ENCODE measurements at regions not wholly inside any gene's neighbourhood (a gene's known extent, or its start where the extent isn't known, plus 50 kb on each side); places are given as distances from the start of the nearest gene placed in this dataset.

GRCh38 chr18:59060551-59060950 is 79.1 kb upstream of the SEC11C start:
- DNase-seq (ENCODE audit: low spot score): no peak
- H3K27me3 ChIP-seq (ENCODE audit: control insufficient read depth in 1 of 2, insufficient read depth in 2 of 2, low read length in 2 of 2): peaks cover 3 to 40% of the 10 kb centered on the region in 2 experiments; a peak in 3 of 5 replicates
- H3K4me1 ChIP-seq (ENCODE audit: insufficient read depth, low read length): no peaks in the 10 kb centered on the region
- intact Hi-C loops (cut with micrococcal nuclease; ENCODE audit: unreplicated experiment): no loop called here
- H3K36me3 ChIP-seq (replicated peaks in 1 of 2; ENCODE audit: control insufficient read depth in 1 of 2, insufficient read depth in 2 of 2, low read length in 2 of 2): no peaks in the 10 kb centered on the region
- POLR2A ChIA-PET: no interaction called here
- no TSS peak for BruUV-seq (replicated peaks)
- H3K4me3 ChIP-seq (replicated peaks in 1 of 3; ENCODE audit: insufficient read depth in 1 of 3, low read depth in 2 of 3, low read length in 3 of 3): no peak overlapping the region
- ATAC-seq: no peak
- H3K79me2 ChIP-seq (ENCODE audit: insufficient read depth, low read length): no peaks in the 10 kb centered on the region
- in situ Hi-C loops (cut with HindIII; ENCODE audit: extremely low pct_ligation_motif_present, low pct_unique_long_range_greater_than_20kb): loop anchor here (25.0 kb wide), 2 partner anchors 523 to 673 kb away; no protein-coding TSS in a partner anchor
- H4K20me1 ChIP-seq (ENCODE audit: insufficient read depth, low read length): no peaks in the 10 kb centered on the region
- H3K9me3 ChIP-seq (ENCODE audit: low read length): no peaks in the 10 kb centered on the region
- H3K4me2 ChIP-seq (ENCODE audit: low read depth, low read length): no peak overlapping the region
- CTCF ChIA-PET (ENCODE audit: low intra/inter-chr PET ratio, low total read pairs): no interaction called here
- no peak for FAIRE-seq
- H3K9ac ChIP-seq (ENCODE audit: insufficient read depth, low read depth, low read length): no peak overlapping the region
- H3K27ac ChIP-seq (ENCODE audit: extremely low read length, insufficient read depth, low read length): no peak overlapping the region
- 2% methylated on average over 3 of the region's 3 CpGs for WGBS (ENCODE audit: low lambda C conversion rate)
- H2AFZ ChIP-seq (ENCODE audit: low read length): no peak overlapping the region
- TF ChIP-seq ZNF276 (CRISPR knock-in tag; IDR thresholded peaks at IDR 0.05; ENCODE audit: low read depth) (no peak), BATF2 (CRISPR knock-in tag; IDR thresholded peaks at IDR 0.05) (no peak), ZNF24 (IDR thresholded peaks at IDR 0.05) (no peak), NAIF1 (CRISPR knock-in tag; IDR thresholded peaks at IDR 0.05; ENCODE audit: borderline replicate concordance) (no peak), ZBTB1 (CRISPR knock-in tag; IDR thresholded peaks at IDR 0.05; ENCODE audit: borderline replicate concordance) (no peak), KDM3A (CRISPR knock-in tag; IDR thresholded peaks at IDR 0.05; ENCODE audit: low read depth) (no peak), RORA (CRISPR knock-in tag; IDR thresholded peaks at IDR 0.05) (no peak), ELF4 (CRISPR knock-in tag; IDR thresholded peaks at IDR 0.05; ENCODE audit: borderline replicate concordance) (no peak), GATA4 (IDR thresholded peaks at IDR 0.05; ENCODE audit: borderline replicate concordance, low read depth) (no peak), KLF12 (CRISPR knock-in tag; IDR thresholded peaks at IDR 0.05; ENCODE audit: borderline replicate concordance) (no peak), ATF4 (CRISPR knock-in tag; IDR thresholded peaks at IDR 0.05) (no peak), GMEB2 (CRISPR knock-in tag; IDR thresholded peaks at IDR 0.05; ENCODE audit: low read depth) (no peak)
- TF ChIP-seq, protein P1, sequence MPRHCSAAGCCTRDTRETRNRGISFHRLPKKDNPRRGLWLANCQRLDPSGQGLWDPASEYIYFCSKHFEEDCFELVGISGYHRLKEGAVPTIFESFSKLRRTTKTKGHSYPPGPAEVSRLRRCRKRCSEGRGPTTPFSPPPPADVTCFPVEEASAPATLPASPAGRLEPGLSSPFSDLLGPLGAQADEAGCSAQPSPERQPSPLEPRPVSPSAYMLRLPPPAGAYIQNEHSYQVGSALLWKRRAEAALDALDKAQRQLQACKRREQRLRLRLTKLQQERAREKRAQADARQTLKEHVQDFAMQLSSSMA (CRISPR knock-in tag; IDR thresholded peaks at IDR 0.05): no peak
- TF ChIP-seq, protein P2, sequence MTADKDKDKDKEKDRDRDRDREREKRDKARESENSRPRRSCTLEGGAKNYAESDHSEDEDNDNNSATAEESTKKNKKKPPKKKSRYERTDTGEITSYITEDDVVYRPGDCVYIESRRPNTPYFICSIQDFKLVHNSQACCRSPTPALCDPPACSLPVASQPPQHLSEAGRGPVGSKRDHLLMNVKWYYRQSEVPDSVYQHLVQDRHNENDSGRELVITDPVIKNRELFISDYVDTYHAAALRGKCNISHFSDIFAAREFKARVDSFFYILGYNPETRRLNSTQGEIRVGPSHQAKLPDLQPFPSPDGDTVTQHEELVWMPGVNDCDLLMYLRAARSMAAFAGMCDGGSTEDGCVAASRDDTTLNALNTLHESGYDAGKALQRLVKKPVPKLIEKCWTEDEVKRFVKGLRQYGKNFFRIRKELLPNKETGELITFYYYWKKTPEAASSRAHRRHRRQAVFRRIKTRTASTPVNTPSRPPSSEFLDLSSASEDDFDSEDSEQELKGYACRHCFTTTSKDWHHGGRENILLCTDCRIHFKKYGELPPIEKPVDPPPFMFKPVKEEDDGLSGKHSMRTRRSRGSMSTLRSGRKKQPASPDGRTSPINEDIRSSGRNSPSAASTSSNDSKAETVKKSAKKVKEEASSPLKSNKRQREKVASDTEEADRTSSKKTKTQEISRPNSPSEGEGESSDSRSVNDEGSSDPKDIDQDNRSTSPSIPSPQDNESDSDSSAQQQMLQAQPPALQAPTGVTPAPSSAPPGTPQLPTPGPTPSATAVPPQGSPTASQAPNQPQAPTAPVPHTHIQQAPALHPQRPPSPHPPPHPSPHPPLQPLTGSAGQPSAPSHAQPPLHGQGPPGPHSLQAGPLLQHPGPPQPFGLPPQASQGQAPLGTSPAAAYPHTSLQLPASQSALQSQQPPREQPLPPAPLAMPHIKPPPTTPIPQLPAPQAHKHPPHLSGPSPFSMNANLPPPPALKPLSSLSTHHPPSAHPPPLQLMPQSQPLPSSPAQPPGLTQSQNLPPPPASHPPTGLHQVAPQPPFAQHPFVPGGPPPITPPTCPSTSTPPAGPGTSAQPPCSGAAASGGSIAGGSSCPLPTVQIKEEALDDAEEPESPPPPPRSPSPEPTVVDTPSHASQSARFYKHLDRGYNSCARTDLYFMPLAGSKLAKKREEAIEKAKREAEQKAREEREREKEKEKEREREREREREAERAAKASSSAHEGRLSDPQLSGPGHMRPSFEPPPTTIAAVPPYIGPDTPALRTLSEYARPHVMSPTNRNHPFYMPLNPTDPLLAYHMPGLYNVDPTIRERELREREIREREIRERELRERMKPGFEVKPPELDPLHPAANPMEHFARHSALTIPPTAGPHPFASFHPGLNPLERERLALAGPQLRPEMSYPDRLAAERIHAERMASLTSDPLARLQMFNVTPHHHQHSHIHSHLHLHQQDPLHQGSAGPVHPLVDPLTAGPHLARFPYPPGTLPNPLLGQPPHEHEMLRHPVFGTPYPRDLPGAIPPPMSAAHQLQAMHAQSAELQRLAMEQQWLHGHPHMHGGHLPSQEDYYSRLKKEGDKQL (CRISPR knock-in tag; IDR thresholded peaks at IDR 0.05; ENCODE audit: low read depth): no peak

Data from HepG2 (cell line).